ENCODE measurements at regions not wholly inside any gene's neighbourhood (a gene's known extent, or its start where the extent isn't known, plus 50 kb on each side); places are given as distances from the start of the nearest gene placed in this dataset.

DNA sequence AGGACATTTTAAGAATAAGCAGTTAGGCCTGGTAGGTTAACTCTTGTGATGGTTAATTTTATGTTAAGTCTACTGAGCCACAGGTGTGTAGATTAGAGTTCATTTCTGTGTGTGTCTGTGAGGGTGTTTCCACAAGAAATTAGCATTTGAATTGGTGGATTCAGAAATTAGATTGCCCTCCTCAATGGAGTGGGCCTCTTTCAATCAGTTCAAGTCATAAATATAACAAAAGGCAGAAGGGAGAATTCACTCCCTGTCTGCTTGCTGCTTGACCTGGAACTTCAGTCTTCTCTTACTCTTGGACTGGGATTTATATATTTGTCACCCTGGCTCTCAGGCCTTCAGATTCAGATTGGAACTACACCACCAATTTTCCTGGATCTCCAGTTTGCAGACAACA is 55.3 kb upstream of the POM121L12 start:
- no peak for DNase-seq

GRCh38 chr7:52973126-52973525 is 62.3 kb upstream of the POM121L12 start:
- no peak for DNase-seq

- no peak for DNase-seq
Observed at GRCh38 chr7:52962402-52963076, 72.9 kb upstream of the POM121L12 start.

DNA sequence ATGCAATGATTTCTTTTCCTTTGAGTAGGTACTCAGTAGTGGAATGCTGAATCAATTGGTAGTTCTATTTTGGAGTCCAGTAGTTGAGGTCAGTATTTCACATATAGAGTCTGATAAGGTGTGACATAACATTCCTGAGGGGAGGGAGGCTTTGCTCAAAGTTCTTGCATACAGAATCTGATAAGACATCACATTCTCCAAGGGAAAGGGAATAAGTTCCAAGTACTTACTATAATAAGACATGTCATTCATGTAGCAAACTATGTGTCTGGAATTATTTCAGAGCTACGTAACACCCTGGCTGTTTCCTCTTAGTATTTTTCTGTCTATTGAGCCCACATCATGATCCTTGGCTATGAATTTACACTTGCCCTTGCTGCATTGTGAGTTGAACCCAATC is 74.3 kb upstream of the POM121L12 start:
- no peak for DNase-seq

DNA sequence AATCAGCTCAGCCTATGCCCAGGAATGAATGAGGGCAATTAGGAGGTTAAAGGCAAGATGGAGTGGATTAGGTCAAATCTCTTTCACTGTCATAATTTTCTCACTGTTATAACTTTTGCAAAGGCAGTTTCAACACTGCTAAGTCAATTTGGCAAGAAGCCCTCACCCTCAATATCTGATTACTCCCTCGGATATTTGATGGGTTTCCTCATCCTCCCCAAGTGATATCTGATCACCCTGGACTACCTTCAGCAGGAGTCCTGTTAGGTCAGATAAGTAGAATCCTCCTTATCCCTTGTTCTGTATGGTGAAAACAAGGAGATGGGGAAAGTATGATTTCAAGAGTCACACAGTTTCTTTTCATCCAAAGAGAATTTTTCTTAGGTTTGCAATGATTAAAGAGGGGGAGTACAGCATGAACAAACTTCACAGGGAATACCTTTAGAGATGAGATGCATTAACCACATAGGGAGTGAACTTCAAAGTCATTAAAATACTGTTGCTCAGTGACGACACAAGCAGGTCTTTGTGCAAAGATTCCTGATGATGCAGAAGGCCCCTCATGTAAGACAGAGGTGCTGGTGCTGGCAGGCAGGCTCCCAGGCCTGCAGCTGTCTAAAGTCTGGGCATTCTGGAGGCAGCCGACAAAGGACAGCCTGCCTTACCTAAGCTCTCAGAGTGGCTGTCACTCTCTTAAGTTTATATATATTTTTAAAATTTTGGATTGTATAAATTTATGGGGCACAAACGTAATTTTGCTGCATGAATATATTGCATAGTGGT is 75.4 kb upstream of the POM121L12 start:
- DNase-seq = no peak

- no peak for DNase-seq
Observed at GRCh38 chr7:52959336-52959735, 76.1 kb upstream of the POM121L12 start.

DNA sequence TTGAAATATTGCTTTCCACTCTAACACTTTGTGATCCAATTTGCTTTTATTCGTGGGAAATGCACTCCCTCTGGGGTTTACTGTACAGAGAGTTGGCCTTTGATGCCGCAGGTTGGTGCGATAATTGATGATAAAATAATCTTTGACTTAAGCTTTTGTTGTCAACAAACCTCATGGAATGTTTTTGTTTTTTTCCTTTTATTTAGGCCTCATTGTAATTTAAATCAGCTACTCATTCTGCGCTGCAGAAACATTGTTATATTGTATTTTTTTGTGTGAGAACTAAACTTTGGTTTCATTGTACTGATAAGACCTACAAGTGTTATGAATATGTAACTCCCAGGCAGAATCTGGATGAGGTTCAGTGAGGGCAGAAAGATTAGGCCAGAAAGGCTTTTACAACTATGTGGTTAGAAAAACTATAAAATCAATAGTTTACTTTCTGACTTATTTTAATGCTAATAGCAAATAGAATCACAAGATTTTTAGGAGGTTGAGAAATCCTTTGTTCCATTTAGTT is 76.8 kb upstream of the POM121L12 start:
- no peak for DNase-seq

DNA sequence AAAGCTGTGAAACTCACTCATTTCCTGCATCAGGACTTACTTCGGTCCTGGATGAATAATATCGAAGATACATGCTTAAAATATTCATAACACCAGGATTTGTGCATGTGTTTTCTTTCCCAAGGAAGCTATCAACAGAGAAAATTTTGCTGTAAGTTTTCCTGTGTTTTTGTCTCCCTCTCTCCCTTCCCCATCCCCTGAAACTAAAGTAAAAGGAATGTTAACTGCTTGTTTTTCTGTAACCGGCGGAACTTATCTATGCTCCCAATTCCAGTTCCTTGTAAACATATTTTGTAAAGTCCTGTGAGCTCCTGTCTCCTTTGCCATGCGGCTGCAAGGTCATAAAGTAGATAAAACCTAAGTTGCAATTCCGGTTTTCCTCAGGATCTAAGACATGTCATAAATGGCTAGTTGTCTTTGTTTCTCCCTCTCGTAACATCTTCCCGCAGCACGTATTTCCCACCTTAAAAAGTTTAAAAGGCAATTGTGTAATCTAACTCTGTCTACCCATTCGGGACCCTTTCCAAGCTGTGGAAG is 79.0 kb upstream of the POM121L12 start:
- DNase-seq = no peak

- no peak for DNase-seq
Observed at GRCh38 chr7:52955522-52955921, 79.9 kb upstream of the POM121L12 start.

- DNase-seq = no peak
Observed at GRCh38 chr7:52944921-52945320, 90.5 kb upstream of the POM121L12 start.

- no peak for DNase-seq
Observed at GRCh38 chr7:52940481-52940880, 95.0 kb upstream of the POM121L12 start.

DNA sequence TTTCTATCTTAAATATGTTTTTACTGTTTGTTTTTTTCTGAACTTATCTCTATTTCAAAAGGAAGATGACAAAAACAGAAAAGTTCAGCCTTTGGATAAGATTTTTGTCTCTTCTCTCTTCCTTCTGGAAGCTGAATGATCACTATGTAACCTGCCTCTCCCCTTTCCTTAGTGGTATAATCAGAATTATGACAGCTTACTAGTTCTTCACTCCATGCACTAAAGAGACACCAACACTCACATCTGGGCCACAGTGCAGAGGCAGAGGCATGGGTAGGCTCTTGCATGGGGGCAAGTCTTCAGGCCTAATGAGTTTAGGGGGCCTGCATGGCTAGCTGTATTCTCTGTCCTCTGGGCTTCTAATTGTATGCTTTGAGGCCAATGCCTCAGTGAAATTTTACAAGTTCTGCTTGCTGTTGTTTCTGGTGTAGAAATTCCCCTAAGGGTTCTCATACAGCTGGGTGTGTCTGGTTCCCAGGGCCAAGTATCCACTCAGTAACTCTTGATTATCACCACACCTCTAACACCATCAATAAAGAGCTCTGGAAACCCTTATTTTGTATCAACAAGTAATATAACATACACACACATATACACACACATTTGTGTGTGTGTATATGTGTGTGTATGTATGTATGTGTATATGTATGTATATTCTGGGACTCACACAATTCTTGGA is 96.8 kb upstream of the POM121L12 start:
- DNase-seq = no peak

- no peak for DNase-seq
Observed at GRCh38 chr7:52936750-52937149, 98.7 kb upstream of the POM121L12 start.

DNA sequence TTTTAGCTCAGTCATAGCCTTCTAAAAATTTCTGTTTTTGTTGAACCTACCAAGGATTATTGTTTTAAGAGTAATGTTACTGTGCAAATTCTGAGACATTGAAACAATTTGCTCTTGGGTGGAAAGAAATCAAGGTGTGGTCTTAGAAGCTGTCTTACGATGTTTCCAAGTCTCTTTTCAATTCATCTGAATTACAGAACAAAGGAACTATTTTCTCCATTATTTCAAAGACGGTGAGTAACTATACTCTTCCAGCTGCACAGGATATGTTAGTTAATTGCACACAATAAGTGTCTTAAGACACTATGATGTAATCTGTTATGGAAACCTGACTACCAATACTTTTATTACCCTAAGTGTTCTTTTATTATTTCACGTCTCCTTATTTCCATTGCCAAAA is 106.8 kb upstream of the POM121L12 start:
- DNase-seq = no peak

GRCh38 chr7:52925332-52925731 is 110.1 kb upstream of the POM121L12 start:
- no peak for DNase-seq

DNA sequence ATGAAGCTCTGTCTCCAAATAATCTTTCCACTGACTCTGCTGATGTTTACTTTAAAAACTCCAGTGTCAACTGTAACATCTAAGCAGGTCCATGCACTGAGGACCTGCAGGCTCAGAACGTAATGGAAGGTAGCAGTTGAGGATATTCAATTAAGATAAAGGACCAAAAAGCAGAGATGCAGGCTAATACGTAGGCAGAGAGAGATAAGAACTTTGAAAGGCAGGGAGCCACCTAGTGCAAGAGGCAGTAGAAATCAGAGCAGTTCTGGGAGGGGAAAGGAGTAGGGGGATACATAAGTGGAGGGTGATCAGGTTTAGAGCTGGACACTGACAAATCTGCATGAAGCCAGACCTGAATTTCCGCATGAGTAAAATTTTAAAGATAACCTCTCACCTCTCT is 114.5 kb upstream of the POM121L12 start:
- DNase-seq = no peak

- DNase-seq = no peak
Observed at GRCh38 chr7:52917982-52918578, 117.4 kb upstream of the POM121L12 start.

- DNase-seq = no peak
Observed at GRCh38 chr7:52911795-52912194, 123.6 kb upstream of the POM121L12 start.

- DNase-seq = no peak
Observed at GRCh38 chr7:52911326-52911725, 124.1 kb upstream of the POM121L12 start.

DNA sequence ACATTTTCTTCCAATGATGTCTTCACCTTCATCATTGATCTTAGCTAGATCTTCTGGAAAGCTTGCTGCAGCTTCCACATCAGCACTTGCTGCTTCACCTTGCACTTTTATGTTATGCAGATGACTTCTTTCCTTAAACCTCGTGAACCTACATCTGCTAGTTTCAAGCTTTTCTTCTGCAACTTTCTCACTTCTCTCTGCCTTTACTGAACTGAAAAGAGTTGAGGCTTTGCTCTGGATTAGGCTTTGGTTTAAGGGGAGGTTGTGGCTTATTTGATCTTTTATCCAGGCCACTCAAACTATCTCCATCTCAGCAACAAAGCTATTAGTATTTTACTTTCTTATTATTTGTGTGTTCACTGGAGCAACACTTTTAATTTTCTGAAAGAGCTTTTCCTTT is 125.5 kb upstream of the POM121L12 start:
- no peak for DNase-seq

DNA sequence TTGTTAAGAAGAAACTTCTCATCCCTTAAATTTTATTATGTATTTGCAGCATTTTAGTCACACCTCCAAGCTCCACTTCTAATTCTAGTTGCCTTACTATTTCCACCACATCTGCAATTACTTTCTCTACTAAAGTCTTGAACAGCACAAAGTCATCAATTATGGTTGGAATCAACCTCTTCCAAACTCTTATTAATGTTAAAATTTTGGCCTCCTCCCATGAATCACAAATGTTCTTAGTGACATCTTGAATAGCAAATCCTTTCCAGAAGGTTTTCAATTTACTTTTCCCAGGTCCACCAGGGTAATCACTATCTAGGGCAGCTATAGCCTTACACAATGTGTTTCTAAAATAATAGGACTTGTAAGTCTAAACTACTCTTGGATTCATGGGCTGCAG is 126.3 kb upstream of the POM121L12 start:
- no peak for DNase-seq

DNA sequence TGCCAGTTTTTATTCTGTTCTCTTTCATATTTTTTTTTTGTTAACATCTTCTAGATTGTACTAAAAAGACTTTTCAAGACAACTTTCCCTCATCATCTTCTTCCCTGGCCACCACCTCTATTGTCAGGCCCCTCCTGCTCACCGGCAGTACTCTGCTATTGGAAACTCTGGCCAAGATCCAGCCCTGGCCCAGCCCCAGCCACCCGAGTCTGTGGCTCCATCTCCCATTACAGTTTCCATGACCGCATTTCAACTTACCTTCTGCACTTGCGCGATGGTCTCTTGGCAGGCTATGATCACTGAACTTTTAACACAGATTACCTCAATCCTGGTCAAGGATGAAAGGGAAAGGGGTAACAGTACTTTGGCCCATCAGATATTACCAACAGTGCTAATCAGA is 137.7 kb upstream of the POM121L12 start:
- no peak for DNase-seq

DNA sequence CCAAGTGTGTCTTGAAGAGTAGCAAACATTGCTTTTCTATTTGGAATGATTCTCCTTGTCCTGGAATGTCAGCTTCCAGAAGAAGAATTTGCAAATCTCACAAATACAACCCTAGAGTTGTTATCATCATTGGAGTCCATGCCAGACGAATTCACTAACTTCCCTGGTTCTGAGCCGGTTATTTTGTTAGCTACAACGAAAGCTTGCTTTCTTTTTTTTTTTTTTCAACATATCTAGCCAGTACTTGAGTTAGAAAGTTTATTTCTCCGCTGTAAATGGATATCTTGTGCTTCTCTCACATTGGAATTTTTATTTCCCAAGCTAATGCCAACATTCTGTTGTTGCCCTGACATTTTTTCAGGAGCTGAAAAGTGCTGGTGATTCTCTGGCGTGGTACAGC is 138.1 kb upstream of the POM121L12 start:
- DNase-seq = no peak
